Effector CD4-positive, alpha-beta T cell (primary cell): ENCODE measurements at regions not wholly inside any gene's neighbourhood (a gene's known extent, or its start where the extent isn't known, plus 50 kb on each side); places are given as distances from the start of the nearest gene placed in this dataset.
"Not testable (repeated sequence)": the region's sequence is repeated elsewhere in the genome, so short reads cannot be mapped to it uniquely, and the experiment has no call there.

Experiments
- DNase-seq: peaks from one replicate; pipeline ENCODE4 v3.0.0-alpha.2; 2020

GRCh38 chr9:38253200-38253599 is 139.3 kb upstream of the ALDH1B1 start:
- no peak for DNase-seq

- no peak for DNase-seq
Observed at GRCh38 chr9:38251036-38251860, 141.3 kb upstream of the ALDH1B1 start.

GRCh38 chr9:38250279-38251035 is 142.0 kb upstream of the ALDH1B1 start:
- no peak for DNase-seq

GRCh38 chr9:38249587-38250210 is 142.8 kb upstream of the ALDH1B1 start:
- no peak for DNase-seq

- DNase-seq: no peak
Observed at GRCh38 chr9:38249049-38249448, 143.5 kb upstream of the ALDH1B1 start.

- no peak for DNase-seq
Observed at GRCh38 chr9:38246833-38247232, 145.7 kb upstream of the ALDH1B1 start.

- DNase-seq: no peak
Observed at GRCh38 chr9:38244971-38245370, 147.5 kb upstream of the ALDH1B1 start.

- no peak for DNase-seq
Observed at GRCh38 chr9:38243993-38244392, 148.5 kb upstream of the ALDH1B1 start.

- not testable (repeated sequence) for DNase-seq
Observed at GRCh38 chr9:38242151-38242550, 150.4 kb upstream of the ALDH1B1 start.

- no peak for DNase-seq
Observed at GRCh38 chr9:38240051-38240450, 152.5 kb upstream of the ALDH1B1 start.

GRCh38 chr9:38235244-38235643 is 157.3 kb upstream of the ALDH1B1 start:
- DNase-seq: no peak

GRCh38 chr9:38234479-38235170 is 157.9 kb upstream of the ALDH1B1 start:
- DNase-seq: no peak

- no peak for DNase-seq
Observed at GRCh38 chr9:38233796-38234355, 158.6 kb upstream of the ALDH1B1 start.

- DNase-seq: no peak
Observed at GRCh38 chr9:38233343-38233742, 159.2 kb upstream of the ALDH1B1 start.

GRCh38 chr9:38232895-38233294 is 159.6 kb upstream of the ALDH1B1 start:
- DNase-seq: no peak

GRCh38 chr9:38229504-38230155 is 160.6 kb upstream of the SHB start:
- no peak for DNase-seq

GRCh38 chr9:38229104-38229500 is 160.1 kb upstream of the SHB start:
- no peak for DNase-seq

- DNase-seq: no peak
Observed at GRCh38 chr9:38228331-38229103, 159.5 kb upstream of the SHB start.

GRCh38 chr9:38227656-38228055 is 158.6 kb upstream of the SHB start:
- no peak for DNase-seq

- DNase-seq: peak; percentile 8
Observed at GRCh38 chr9:38227061-38227540, 158.1 kb upstream of the SHB start.

- no peak for DNase-seq
Observed at GRCh38 chr9:38226491-38226951, 157.5 kb upstream of the SHB start.
